HT1080 (cell line): ENCODE measurements at regions not wholly inside any gene's neighbourhood (a gene's known extent, or its start where the extent isn't known, plus 50 kb on each side); places are given as distances from the start of the nearest gene placed in this dataset.
A peak's percentile ranks its signal among the peaks of the same experiment; 100 is the strongest.
"Not testable (repeated sequence)": the region's sequence is repeated elsewhere in the genome, so short reads cannot be mapped to it uniquely, and the experiment has no call there.

Source experiments
- DNase-seq: peaks from one replicate; pipeline ENCODE4 v3.0.0-alpha.2; 2015; ENCODE audit warnings: low read depth

DNA sequence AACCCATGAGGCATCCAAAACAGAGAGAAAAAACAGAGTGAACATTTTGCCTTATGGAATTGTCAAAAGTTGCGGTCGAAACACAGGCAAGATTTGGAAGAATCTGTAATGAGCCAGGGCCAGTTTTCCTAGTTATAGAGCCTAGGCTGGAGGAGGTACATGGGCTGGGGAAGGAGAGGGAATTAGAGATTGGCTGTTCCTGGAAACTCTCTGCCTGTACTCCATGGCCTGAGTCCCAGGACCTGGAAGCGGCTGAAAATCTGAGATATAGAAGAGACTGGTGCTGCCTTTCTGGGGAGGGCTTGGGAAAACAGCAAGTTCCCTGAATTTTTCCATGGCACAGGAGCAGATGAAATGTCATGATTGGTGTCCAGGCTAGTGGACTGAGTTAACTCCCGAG is 122.8 kb upstream of the KLF12 start:
- DNase-seq: no peak

DNA sequence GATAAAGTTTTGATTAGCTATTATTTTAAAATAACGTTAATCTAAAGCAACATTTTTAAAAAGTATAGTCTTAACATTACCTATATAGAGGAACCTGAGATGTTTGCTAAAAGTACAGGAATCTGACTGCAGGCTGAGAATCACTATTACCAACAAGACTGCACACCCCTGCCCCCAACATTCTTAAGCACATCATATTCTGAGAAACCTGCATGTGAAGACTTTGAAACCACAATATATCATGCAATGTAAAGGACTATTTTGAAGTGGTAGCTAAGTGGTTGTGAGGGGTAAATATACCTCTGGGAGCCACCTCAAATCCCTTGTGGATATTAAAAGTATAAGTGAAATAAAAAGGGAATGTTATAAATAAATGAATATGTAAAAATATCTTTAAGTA is 119.0 kb upstream of the KLF12 start:
- no peak for DNase-seq

DNA sequence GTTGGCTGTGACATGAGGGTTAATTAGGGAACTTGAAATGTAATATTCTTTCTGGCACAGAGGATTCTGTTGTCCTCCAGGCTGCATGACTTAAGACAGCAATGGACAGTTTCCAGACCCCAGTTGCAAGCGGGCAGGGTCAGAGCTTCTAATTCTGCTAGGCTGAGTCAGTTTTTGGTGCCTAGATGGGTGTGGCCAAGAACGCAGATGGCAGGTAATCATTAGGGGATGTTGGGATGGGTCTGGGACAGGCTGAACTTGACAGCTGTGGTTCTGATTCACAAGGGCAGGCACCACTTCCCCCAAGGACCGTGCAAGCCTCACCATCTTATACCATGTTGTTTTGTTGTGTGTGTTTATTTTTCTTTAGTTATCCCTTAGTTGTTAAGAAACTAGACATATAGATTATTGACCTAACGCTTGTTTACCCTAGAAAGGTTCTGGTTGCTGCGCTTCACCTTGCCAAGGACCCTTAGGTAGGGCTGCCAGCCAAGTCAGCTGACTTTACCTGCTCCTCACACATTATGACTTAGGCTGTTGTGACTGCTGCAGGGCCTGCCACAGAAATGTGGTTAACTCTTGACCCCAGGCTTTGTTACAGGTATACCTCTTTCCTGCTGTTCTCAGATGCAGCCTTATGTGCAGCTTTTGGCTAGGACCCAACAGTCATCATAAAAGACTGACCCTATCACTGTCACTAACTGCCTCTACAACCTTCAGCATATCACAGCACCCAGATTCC is 117.7 kb upstream of the KLF12 start:
- no peak for DNase-seq

DNA sequence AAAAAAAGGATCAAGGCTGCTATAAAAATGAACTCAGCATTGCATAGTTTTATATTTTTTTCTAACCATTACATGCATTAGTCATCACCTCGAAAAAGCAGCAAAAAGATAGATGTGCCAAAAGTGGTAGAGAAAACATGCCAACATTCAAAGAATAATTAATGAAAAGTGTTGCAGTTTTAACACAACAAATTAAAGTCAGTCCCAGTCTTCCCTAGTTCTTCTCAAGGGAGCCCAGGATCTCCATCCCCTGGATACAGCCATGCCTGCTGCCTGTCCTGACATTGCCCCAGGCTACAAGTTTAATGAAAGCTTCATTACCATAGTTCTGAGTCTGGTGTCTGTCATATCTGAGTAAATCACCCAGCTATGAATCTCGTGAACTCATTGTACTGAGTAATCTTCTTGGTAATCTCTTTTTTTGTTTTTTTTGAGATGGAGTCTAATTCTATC is 116.6 kb upstream of the KLF12 start:
- peak; percentile 63 for DNase-seq

DNA sequence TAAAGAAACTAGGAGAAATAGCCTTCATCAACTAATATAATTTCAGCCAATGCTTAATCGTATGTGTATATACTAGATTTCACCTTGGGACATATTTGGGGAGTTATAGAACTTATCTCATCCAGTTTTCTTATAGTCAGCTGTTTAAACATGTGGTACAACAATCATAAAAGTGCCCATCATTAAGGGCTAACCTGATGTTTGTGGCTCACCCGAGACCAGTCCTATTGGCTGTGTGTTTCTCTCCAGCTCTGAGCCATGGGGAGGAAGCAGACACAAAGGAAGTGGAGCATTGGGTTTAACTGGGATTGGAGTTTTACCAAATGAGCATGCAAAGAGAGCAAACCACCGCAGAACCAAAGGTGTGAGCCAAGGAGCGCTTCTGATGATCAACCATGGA is 114.3 kb upstream of the KLF12 start:
- DNase-seq: no peak

DNA sequence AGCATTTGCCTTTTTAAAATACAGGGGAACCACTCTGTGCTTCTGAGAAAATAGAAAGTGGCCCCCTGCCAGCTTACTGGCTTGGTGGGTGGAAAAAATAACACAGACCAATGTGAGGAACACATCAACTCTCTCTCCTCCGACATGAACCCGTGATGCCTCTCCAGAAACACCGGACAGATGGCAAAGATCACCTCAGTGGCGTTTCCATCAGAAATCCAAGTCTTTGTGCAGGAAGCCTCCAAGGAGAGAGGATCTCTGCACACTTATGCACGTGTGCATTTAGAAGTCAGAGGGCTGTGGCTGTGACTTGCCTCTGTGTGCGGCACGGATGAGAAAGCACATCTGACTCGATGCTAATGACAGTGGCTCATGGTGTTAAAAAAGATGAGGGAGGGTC is 112.3 kb upstream of the KLF12 start:
- DNase-seq: no peak

DNA sequence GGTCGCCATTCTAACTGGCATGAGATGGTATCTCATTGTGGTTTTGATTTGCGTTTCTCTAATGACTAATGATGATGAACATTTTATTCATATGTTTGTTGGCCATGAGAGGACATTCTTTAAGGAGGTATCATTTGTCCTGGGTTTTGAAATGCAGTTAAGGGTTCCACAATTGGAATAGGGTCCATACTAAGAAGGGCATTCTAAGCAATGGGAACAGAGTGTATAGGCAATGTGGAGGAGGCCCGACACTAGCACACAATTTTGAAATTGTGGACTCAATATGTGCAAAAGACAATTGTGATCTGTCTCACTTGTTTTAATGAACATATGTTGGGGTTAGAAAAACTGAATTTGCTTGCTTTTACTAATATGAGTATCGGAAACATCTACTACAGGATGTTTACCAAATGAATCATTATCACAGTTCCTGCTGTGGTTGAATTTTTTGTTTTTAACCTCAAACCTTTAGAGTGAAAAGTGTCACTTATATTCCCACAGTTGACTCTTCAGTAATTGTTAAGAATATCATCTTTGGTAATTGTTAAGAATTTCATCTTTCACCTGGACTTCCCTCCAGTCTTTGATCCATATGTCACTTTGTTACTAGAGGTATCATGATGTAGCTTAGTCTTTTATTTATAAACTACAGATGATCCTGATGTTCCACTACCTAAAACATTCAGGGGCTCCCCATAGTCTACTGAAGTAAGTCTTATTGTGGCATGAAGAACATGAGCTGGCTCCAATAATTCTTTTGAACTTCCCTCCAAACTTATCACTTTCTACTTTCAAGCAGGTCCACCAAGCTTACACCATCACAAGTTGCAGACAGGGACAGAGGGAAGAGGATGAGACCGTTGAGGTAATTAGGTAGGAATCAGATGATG is 109.7 kb upstream of the KLF12 start:
- peak; percentile 94 for DNase-seq

DNA sequence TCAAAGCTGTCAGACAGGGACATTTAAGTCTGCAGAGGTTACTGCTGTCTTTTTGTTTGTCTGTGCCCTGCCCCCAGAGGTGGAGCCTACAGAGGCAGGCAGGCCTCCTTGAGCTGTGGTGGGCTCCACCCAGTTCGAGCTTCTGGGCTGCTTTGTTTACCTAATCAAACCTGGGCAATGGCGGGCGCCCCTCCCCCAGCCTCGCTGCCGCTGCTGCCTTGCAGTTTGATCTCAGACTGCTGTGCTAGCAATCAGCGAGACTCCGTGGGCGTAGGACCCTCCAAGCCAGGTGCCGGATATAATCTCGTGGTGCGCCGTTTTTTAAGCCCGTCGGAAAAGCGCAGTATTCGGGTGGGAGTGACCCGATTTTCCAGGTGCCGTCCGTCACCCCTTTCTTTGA is 107.1 kb upstream of the KLF12 start:
- DNase-seq: not testable (repeated sequence)

DNA sequence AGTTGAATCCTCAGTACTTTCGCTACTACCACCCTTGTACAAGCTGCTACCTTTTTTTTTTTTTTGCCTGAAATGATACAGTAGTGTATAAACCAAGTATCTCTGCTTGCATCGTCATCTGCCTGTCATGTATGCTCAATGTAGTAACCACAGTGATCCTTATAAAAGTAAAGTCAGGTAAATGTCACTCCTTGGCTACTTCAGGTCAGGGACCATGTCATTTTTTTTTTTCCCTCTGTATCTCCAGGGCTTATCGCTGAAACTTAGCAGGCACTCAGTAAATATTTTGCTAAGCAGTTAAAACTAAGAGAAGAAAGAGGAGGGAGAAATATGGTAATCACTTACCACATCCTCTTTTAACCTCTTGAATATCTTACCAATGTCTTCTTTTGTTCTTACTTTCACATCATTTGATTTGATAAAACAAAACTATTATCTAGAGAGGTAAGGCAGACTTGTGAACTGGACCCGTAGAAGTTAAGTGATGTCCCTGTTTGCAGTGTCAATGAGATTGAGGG is 96.8 kb upstream of the KLF12 start:
- DNase-seq: no peak

DNA sequence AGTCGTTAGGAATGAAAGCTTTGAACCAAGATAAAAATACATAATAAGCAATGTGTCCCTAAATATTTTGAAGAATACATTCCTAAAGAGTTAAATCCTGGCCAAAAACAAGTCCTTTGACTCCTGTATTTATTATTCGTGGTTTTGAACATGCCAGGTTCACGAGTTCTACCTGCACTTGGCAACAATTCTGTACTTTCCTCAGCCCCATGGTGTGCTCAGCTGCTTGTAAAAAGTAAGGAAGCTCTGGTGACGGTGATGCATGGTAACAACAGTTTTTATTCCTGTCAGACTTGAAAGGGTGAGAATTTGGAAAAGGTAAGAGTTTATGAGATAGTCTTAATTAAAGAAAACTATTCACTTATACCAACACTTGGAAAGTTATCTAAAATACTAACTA is 95.0 kb upstream of the KLF12 start:
- no peak for DNase-seq

DNA sequence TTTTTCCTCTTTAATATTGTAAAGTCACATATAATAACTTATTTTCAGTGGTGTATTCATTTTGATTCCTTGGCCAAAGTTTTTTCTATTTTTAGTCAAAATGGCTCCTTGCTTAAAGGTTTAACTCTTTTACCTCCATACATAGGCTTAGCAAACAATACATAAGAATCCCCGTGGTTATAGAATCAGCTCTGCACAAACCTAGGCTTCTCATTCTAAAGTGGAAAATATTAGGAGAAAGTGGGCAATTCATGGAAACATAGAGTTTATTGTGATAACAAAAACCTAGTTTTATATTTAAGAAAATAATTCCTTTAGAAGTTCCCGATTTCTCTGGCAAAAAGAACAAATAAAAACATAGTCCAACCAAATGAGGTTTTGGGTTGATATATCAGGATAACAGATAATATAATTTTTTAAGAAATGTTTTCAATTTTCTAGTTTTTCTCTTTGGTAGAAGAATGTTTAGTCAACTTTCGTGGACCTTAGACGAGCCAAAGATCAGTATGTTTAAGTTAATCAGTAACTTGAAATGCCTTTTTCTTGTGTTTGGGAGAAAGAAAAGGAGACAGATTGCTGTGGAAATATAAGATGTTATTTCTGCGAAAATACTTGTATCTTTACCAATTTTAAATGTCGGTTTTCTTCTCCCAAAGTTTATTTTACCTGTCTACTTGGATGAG is 93.4 kb upstream of the KLF12 start:
- DNase-seq: no peak

DNA sequence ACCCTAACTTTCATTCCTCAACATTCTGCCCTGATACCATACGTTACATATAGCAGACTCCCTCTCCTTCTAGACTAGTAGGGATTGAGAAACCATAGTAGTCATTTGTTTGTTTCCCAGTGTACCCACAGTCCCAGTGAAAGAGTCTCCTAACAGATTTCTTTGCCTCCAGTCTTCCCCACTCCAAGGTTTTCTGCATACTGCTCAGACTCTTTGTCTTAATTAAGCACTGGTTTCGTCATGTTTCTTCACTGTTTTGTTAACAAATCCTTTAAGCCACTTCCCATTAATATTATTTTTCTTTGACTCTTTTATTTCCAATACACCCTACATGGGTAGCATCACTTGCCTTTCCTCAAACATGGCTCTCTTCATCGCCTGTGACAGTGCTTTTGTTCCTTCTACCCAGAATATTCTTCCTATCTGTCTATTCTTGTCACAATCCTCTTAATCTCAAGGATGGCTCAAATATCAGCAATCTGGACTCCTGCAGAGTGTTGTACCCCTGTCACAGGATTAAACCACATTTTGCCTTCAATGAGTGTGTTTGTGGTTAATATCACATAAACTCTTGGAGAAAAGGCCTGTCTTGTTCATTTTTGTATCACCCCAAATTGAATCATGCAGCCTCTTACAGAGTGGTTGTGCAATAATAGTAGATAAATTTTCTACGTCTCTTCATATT is 92.7 kb upstream of the KLF12 start:
- no peak for DNase-seq

DNA sequence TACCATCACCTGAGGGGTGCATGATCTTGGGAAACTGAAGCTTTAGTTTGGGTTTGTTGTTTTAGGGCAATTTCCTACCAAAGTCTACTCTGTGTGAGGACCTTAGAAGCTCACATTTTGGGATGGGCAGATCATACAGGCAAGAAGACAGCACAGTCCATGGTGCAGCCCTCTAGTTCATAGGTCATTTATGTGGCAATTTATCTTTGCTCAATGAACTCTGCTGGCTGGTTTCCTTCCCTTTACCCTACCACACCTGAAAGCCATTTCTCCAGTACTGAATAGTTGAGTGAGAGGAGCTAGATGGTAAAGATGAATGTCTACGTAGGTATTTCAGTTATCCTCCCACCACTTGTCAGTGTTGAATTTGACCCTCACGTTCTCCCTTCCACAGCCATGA is 87.5 kb upstream of the KLF12 start:
- DNase-seq: no peak

DNA sequence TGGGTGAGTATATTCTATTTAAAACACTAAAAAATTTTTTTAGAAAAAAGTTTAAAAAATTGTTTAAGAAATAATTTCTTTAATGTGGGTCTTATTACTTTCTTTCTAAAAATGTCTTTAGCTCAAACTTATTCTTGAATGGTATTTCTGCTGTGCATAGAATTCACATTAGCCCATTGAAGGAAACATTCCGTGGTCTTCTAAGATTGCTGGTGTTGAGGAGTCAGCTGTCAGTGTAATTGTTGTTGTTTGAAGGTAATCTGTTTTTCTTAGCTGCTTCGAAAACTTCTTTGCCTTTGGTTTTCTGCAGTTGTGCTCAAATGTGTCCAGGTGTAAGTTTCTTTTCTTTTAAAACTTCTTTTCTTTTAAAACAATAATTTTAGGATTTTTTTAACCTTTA is 85.4 kb upstream of the KLF12 start:
- DNase-seq: no peak

DNA sequence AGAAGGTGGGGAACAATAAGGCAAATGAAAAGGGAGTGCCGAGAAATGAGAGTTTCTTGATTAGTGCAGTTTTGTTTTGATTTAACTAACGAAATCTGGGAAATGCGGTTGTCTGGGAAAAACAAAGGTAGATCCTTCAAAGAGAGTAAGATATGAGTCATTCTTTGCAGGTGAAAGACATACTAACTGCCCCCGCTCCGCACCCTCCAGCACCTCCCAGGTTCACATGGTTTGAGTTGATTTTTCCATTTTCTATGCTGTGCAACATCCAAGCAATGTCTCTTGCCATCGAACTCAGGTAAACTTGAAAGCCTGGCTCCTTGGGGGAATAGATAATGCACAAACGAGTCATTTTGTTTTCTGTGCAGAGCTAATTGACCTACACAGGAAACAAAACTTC is 84.1 kb upstream of the KLF12 start:
- no peak for DNase-seq

DNA sequence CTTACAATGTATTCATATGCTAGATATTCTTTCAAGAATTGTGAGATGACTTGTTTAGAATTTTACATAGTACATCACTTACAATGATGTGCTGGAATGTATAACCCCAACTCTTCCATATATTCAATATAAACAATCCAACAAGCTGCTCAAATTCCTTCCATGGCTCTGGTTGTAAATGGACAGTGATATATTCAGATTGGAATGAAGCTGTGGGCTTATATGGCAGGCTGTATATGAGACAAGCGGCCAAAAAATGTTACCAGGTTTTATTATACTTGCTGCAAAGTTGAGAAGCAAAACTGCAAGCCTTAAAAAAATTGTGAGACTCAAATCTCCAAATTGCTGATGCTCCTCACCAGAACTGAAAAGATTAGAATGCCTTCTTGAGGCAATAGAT is 83.6 kb upstream of the KLF12 start:
- no peak for DNase-seq

DNA sequence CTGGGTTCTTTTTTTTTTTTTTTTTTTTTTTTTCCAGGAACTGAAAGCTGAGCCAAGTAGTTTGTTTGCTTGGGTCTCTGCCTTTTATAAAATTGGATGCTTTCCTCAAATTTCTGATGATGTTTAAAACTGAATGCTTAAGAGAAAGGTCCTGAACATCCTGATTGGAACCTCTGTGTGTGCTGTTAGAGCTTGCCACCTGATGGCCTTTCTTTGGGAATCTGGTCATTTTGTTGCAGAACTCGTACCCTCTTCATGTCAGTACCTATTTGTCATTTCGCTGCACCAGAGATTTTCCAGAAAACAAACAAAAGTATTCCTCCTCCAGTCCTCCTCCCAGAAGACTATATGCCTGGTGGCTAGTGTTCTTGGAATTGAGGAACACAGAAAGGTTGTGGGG is 81.2 kb upstream of the KLF12 start:
- DNase-seq: no peak

DNA sequence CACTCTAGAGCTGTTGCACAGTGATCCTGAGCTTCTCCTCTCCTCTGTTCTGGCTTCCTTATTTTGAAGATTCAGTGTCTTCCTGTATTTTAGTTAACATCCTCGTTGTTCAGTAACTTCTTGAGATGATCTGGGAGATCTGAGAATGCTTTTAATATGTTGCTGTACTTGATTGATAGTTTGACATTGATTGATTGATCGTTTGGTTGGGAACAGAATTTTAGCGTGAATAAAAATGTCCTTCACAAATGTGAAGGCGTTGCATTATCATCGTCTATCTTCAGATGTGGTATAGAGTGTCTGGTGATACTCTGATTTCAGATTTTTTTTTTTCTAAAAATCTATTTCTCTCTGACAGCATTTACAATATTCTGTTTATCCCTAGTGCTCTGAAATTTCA is 80.1 kb upstream of the KLF12 start:
- DNase-seq: no peak

DNA sequence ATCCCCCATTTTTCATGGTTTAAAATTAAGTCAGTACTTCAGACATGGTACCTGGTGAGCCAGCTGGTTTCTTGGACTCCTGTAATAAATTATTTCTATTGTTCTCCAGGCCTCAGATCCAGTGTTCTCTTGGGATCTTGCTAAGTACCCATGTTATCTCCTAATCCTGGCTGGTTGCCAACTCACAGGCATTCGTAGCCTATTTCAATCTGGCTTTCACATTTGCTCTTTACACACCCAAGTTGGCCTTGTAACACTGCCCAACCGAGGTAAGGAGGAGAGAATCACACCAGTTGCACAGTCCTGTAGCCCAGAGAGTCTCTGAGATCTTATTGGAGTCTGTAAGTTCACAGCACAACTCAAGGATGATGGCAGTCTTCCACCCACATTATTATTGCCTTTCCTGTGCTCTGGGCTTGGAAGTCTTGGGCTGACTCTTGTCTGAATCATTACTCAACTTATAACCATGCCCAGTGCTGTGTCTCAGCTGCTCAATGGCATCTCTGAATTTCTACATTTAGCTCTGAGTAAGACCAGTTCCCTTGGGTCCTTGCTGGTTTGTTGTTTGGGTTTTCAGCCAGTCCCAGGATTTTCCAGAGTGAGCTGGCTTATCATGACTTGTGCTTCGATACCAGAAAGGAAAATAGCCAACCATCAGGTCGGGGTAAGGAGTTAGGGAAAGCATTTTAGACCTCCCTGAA is 76.6 kb upstream of the KLF12 start:
- peak; percentile 93 for DNase-seq

DNA sequence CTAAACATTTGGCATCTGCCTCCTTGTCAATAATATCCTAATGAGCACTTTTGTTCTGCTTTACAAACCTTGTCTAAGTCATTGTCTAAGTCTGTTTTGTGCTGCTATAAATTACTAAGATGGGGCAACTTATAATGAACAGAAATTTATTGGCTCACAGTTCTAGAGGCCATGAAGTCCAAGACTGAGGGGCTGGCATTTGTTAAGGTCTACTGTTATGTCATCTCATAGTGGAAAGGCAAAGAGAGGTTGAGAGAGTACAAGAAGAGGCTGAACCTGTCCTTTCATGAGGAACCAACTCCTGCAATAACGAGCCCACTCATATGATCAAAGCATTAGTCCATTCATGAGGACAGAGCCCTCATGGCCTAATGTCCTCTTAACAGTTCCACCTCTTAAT is 72.7 kb upstream of the KLF12 start:
- DNase-seq: no peak

DNA sequence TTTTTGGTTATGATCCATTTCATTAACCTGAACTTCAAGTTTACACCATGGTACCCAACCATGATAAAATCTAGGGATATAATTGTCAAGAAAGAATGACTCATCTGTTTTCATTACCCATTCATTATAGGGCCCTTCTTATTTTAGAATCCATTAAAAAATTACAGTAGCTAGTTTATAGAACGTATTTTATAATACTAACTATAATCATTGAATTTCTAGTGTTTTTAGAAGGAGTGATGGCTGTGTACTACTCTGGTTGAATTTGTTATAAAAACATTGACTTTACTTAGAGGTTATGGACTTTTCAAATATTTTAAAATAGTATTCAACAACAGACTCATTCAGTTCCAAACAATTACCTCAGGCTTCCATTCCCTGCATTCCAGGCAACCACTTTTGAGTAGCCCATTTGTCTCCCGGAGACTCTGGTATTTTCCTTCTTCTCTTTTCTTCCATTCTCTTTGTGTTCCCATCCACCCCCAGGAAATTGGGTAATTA is 71.9 kb upstream of the KLF12 start:
- DNase-seq: peak; percentile 39
